GM18858 (cell line): ENCODE measurements at regions not wholly inside any gene's neighbourhood (a gene's known extent, or its start where the extent isn't known, plus 50 kb on each side); places are given as distances from the start of the nearest gene placed in this dataset.

Experiments
- ATAC-seq: cut with Tn5 transposase; IDR thresholded peaks from one replicate; pipeline ENCODE4 v1.9.1; 2021; ENCODE audit not compliant: unreplicated experiment

DNA sequence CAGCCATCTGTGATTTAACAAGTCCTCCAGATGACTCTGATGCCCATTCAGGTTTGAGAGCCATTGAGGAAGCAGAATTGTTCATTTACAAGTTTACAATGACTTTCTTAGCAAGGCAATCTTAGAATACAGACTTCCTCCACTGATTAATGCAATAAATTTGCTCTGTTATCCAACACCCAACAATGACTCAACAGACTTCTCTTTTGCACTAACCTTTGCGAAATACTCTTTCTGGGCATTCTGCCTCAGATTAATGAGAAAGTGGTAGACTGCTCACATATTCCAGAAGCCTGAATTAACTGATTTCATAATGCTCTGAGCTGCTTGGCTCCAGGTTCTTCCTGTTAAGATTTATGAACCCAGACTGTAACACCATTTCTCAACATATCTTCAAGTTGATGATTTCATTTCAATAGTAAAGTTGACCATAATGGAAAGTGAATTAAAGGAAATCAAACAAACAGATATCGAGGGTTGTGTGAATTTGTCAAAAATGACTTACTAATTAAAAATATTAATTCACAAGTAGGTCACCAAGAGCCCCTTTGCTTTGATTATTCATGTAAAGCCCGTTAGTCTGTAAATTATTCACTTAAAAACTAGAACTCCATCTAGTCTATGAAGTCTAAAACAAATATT is 70.5 kb upstream of the BLID start:
- ATAC-seq = no peak

- ATAC-seq = no peak
These were observed 67.9 kb upstream of the BLID start for GRCh38 chr11:122183933-122184332.

DNA sequence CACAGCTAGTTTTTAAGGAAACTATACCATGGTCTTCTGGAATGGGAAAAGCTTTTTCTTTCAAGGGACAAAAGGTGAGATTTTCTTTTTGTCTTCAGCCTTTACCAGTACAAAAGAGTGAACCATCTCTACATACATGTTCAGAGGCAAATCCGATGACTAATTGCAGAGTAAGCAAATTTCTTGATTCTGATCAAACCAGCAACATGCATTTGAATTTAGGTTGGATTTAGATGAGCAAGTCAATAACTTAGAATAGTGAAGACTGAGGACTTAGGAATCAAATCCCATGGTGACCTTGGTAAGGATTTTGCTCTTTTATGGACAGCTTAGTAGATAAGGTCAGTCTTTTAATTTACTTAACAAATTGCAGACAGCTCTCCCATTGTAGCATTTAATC is 65.9 kb upstream of the BLID start:
- no peak for ATAC-seq

- no peak for ATAC-seq
These were observed 65.4 kb upstream of the BLID start for GRCh38 chr11:122181372-122181771.

- ATAC-seq = no peak
These were observed 64.2 kb upstream of the BLID start for GRCh38 chr11:122179961-122180834.

GRCh38 chr11:122178795-122179194 is 62.8 kb upstream of the BLID start:
- no peak for ATAC-seq

- no peak for ATAC-seq
These were observed 61.2 kb upstream of the BLID start for GRCh38 chr11:122177238-122177637.

GRCh38 chr11:122176651-122177050 is 60.6 kb upstream of the BLID start:
- ATAC-seq = no peak

GRCh38 chr11:122175306-122175705 is 59.3 kb upstream of the BLID start:
- no peak for ATAC-seq

GRCh38 chr11:122173587-122173986 is 57.6 kb upstream of the BLID start:
- no peak for ATAC-seq

- ATAC-seq = no peak
These were observed 57.0 kb upstream of the BLID start for GRCh38 chr11:122173074-122173450.

GRCh38 chr11:122172352-122173073 is 56.5 kb upstream of the BLID start:
- ATAC-seq = no peak

DNA sequence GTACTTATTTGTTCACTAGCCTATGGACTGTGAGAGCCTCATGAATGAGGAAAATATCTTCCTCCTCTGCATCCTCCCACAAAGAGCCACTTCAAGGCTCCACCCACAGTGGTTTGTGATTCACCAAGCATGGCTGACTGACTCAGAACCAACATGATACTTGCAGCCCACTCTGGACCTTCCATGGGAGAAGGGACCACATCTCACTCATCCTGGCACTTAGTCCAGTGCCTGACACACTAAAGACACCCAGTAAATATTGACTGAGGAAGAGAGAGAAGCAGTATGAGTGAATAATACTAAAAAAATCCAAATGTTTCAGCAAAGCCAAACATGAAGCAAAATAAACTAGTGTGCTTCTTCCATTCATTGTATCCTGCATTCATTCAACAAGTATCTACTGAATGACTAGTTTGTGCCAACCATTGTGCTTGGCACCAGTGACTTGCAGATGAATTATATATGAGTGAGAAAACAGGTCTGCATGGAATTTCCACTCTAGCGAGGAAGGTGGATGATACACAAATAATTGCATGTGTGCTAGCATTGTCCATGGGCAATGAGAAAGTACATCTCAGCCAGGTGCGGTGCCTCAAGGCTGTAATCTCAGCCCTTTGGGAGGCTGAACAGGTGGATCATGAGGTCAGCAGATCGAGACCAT is 54.9 kb upstream of the BLID start:
- no peak for ATAC-seq

- no peak for ATAC-seq
These were observed 52.2 kb upstream of the BLID start for GRCh38 chr11:122168218-122168617.

- ATAC-seq = no peak
These were observed 51.1 kb upstream of the BLID start for GRCh38 chr11:122167100-122167499.

- no peak for ATAC-seq
These were observed 49.8 kb upstream of the BLID start for GRCh38 chr11:122165607-122166371.
